WTC11 (cell line): ENCODE measurements at regions not wholly inside any gene's neighbourhood (a gene's known extent, or its start where the extent isn't known, plus 50 kb on each side); places are given as distances from the start of the nearest gene placed in this dataset.

ENCODE experiments used
- ATAC-seq: fragments of 200-7000 bp; cut with Tn5 transposase; 2 replicates; pipeline ENCODE4 v1.10.0; 2021; ENCODE audit warnings: mild to moderate bottlenecking, moderate library complexity
- CTCF ChIA-PET: fragments of 300-600 bp; sonication (Branson Sonifier 250); formaldehyde crosslinking; loops from one replicate; lab custom pipeline; 2021; ENCODE audit warnings: antibody characterized with exemption; lab: Charles Lee
- POLR2A ChIA-PET: fragments of 350-600 bp; sonication (Branson Sonifier 250); formaldehyde crosslinking; loops from one replicate; lab custom pipeline; 2021; ENCODE audit warnings: antibody characterized with exemption; lab: Charles Lee
- DNase-seq: peaks from one replicate; pipeline ENCODE4 v3.0.0; 2021; ENCODE audit warnings: low spot score
- H3K27ac Mint-ChIP-seq: 2 replicates; pipeline ENCODE4 v1.8.0; 2021; ENCODE audit warnings: mixed read lengths
- H3K27me3 Mint-ChIP-seq: 2 replicates; pipeline ENCODE4 v1.8.0; 2021; ENCODE audit warnings: low read depth, mild to moderate bottlenecking, moderate library complexity, mixed read lengths
- H3K36me3 Mint-ChIP-seq: 2 replicates; pipeline ENCODE4 v1.8.0; 2021; ENCODE audit warnings: mixed read lengths
- H3K4me1 Mint-ChIP-seq: 2 replicates; pipeline ENCODE4 v1.8.0; 2022; ENCODE audit warnings: mixed read lengths
- H3K4me3 Mint-ChIP-seq: 2 replicates; pipeline ENCODE4 v1.8.0; 2021; ENCODE audit warnings: mild to moderate bottlenecking, moderate library complexity, mixed read lengths
- H3K9me3 Mint-ChIP-seq: 2 replicates; pipeline ENCODE4 v1.8.0; 2021; ENCODE audit warnings: mixed read lengths
- AFF4 ChIP-seq: sonication (generic); formaldehyde crosslinking; IDR thresholded peaks from 2 replicates; pipeline ENCODE4 v1.8.1; 2023; ENCODE audit warnings: mild to moderate bottlenecking, missing genetic modification reagents, borderline replicate concordance
- ATF6 ChIP-seq: sonication (generic); formaldehyde crosslinking; IDR thresholded peaks from 2 replicates; pipeline ENCODE4 v1.8.1; 2023; ENCODE audit warnings: mild to moderate bottlenecking, missing genetic modification reagents
- E2F1 ChIP-seq: sonication (generic); formaldehyde crosslinking; IDR thresholded peaks from 2 replicates; pipeline ENCODE4 v1.8.0; 2022; ENCODE audit warnings: mild to moderate bottlenecking, missing genetic modification reagents
- ELF4 ChIP-seq: sonication (generic); formaldehyde crosslinking; IDR thresholded peaks from 2 replicates; pipeline ENCODE4 v1.8.1; 2022; ENCODE audit warnings: low read depth, mild to moderate bottlenecking, moderate library complexity, missing genetic modification reagents
- FOXP1 ChIP-seq: sonication (generic); formaldehyde crosslinking; IDR thresholded peaks from 2 replicates; pipeline ENCODE4 v1.8.0; 2022; ENCODE audit warnings: missing genetic modification reagents, mild to moderate bottlenecking, moderate library complexity, borderline replicate concordance
- MAX ChIP-seq: sonication (generic); formaldehyde crosslinking; IDR thresholded peaks from 2 replicates; pipeline ENCODE4 v1.8.0; 2022; ENCODE audit warnings: mild to moderate bottlenecking, missing genetic modification reagents
- NFE2L1 ChIP-seq: sonication (generic); formaldehyde crosslinking; IDR thresholded peaks from 2 replicates; pipeline ENCODE4 v1.8.1; 2023; ENCODE audit warnings: missing genetic modification reagents
- NFYB ChIP-seq: sonication (generic); formaldehyde crosslinking; conservative IDR thresholded peaks from 2 replicates; pipeline ENCODE4 v1.8.0; 2022; ENCODE audit warnings: low read depth, missing genetic modification reagents
- OVOL2 ChIP-seq: fragments of 250-450 bp; sonication (Bioruptor Pico); IDR thresholded peaks from 2 replicates; pipeline ENCODE4 v1.9.0; 2021; ENCODE audit warnings: mild to moderate bottlenecking, borderline replicate concordance
- STAT6 ChIP-seq: sonication (generic); formaldehyde crosslinking; conservative IDR thresholded peaks from 2 replicates; pipeline ENCODE4 v1.8.1; 2023; ENCODE audit warnings: mild to moderate bottlenecking, low read depth, missing genetic modification reagents, moderate library complexity
- USF2 ChIP-seq: sonication (generic); formaldehyde crosslinking; IDR thresholded peaks from 2 replicates; pipeline ENCODE4 v1.8.1; 2023; ENCODE audit warnings: mild to moderate bottlenecking, missing genetic modification reagents, moderate library complexity
- ZNF219 ChIP-seq: sonication (generic); formaldehyde crosslinking; IDR thresholded peaks from 2 replicates; pipeline ENCODE4 v1.8.0; 2023; ENCODE audit warnings: missing genetic modification reagents, mild to moderate bottlenecking, borderline replicate concordance
- ZNF396 ChIP-seq: fragments of 250-450 bp; sonication (Bioruptor Pico); IDR thresholded peaks from 2 replicates; pipeline ENCODE4 v1.8.0; 2021; ENCODE audit warnings: mild to moderate bottlenecking, moderate library complexity, borderline replicate concordance

- Mint-ChIP-seq H3K4me3 (no peak overlapping the region), H3K36me3 (peaks cover 4% of the 10 kb centered on the region)
- POLR2A ChIA-PET, result no interaction called here
These were observed 538.1 kb downstream of the SUCLA2 start for GRCh38 chr13:47463002-47463401.

More at GRCh38 chr13:47463002-47463401, 538.1 kb downstream of the SUCLA2 start:
- DNase-seq (no peak), ATAC-seq (no peak)
- TF ChIP-seq FOXP1 (CRISPR knock-in tag), result no peak
- TF ChIP-seq NFYB (CRISPR knock-in tag), result no peak
- TF ChIP-seq STAT6 (CRISPR knock-in tag), result no peak
- TF ChIP-seq ATF6 (CRISPR knock-in tag), result no peak
- no peak for TF ChIP-seq AFF4
- TF ChIP-seq E2F1, result no peak
- TF ChIP-seq USF2, result no peak
- TF ChIP-seq OVOL2 (CRISPR knock-in tag), result no peak
- TF ChIP-seq NFE2L1 (CRISPR knock-in tag), result no peak
- TF ChIP-seq ZNF396 (CRISPR knock-in tag), result no peak
- TF ChIP-seq MAX (CRISPR knock-in tag), result no peak
- no peak for TF ChIP-seq ELF4 (CRISPR knock-in tag)
- TF ChIP-seq ZNF219, result no peak
- H3K27me3 Mint-ChIP-seq, result no peaks in the 10 kb centered on the region
- CTCF ChIA-PET, result interaction anchor here (1.1 to 1.9 kb wide), 2 partner anchors 8 to 37 kb away, joined by 4 to 6 read pairs; no protein-coding TSS in a partner anchor
- peaks cover 29% of the 10 kb centered on the region for H3K9me3 Mint-ChIP-seq
- H3K27ac Mint-ChIP-seq, result no peak overlapping the region
- peaks cover 20% of the 10 kb centered on the region for H3K4me1 Mint-ChIP-seq
